PC-9 (cell line): ENCODE measurements at regions not wholly inside any gene's neighbourhood (a gene's known extent, or its start where the extent isn't known, plus 50 kb on each side); places are given as distances from the start of the nearest gene placed in this dataset.

Source experiments
- BruUV-seq: library from RNA; stranded (reverse); fragments of 400-500 nt; replicated peaks from 2 replicates; lab custom pipeline; 2021; lab: Mats Ljungman, UMichigan
- CTCF ChIA-PET: fragments of 300-600 bp; sonication (Branson Sonifier 250); formaldehyde crosslinking; loops from one replicate; lab custom pipeline; 2022; ENCODE audit warnings: antibody characterized with exemption; lab: Charles Lee
- POLR2A ChIA-PET: fragments of 300-600 bp; sonication (Branson Sonifier 250); formaldehyde crosslinking; loops from one replicate; lab custom pipeline; 2022; ENCODE audit warnings: antibody characterized with exemption; ENCODE audit not compliant: unreplicated experiment; lab: Charles Lee
- DNase-seq, 2 experiments: peaks; one replicate each; pipeline versions ENCODE4 v3.0.0 to v3.0.0-alpha.2; 2015 to 2022; ENCODE audit warnings: mixed read lengths in 1 of 2
- H2AFZ ChIP-seq: fragments of 200-600 bp; sonication (generic); 2 replicates; pipeline ENCODE4 v1.8.1; 2017; ENCODE audit warnings: antibody characterized with exemption
- H3F3A ChIP-seq: fragments of 200-600 bp; sonication (generic); 2 replicates; pipeline ENCODE4 v1.8.1; 2017; ENCODE audit warnings: antibody characterized with exemption, mild to moderate bottlenecking, low read depth; ENCODE audit not compliant: insufficient read depth
- H3K27ac ChIP-seq: fragments of 200-600 bp; sonication (generic); 2 replicates; pipeline ENCODE4 v1.6.1; 2016; ENCODE audit warnings: mixed run types
- H3K27me3 ChIP-seq: fragments of 200-600 bp; sonication (generic); 2 replicates; pipeline ENCODE4 v1.6.1; 2016; ENCODE audit warnings: low read depth, mixed run types; ENCODE audit not compliant: insufficient read depth
- H3K36me3 ChIP-seq: fragments of 200-600 bp; sonication (generic); 2 replicates; pipeline ENCODE4 v1.6.1; 2016; ENCODE audit warnings: low read depth, mixed run types
- H3K4me1 ChIP-seq: fragments of 200-600 bp; sonication (generic); replicated peaks from 2 replicates; pipeline ENCODE4 v1.6.1; 2016; ENCODE audit warnings: mixed run types; ENCODE audit not compliant: insufficient read depth
- H3K4me2 ChIP-seq: fragments of 200-600 bp; sonication (generic); 2 replicates; pipeline ENCODE4 v1.6.1; 2017; ENCODE audit warnings: mixed run types
- H3K4me3 ChIP-seq: fragments of 200-600 bp; sonication (generic); 2 replicates; pipeline ENCODE4 v1.6.1; 2016; ENCODE audit warnings: mixed run types
- H3K79me2 ChIP-seq: fragments of 200-600 bp; sonication (generic); 2 replicates; pipeline ENCODE4 v1.6.1; 2017; ENCODE audit warnings: low read depth, mixed run types
- H3K9me2 ChIP-seq: fragments of 200-600 bp; sonication (generic); 2 replicates; pipeline ENCODE4 v1.8.1; 2017; ENCODE audit warnings: mild to moderate bottlenecking; ENCODE audit not compliant: insufficient read depth
- H3K9me3 ChIP-seq: fragments of 200-600 bp; sonication (generic); 2 replicates; pipeline ENCODE4 v1.8.1; 2016; ENCODE audit warnings: low read depth; ENCODE audit not compliant: insufficient read depth
- H4K20me1 ChIP-seq: fragments of 200-600 bp; sonication (generic); 2 replicates; pipeline ENCODE4 v1.8.1; 2017; ENCODE audit not compliant: insufficient read depth
- EZH2 ChIP-seq: fragments of 200-600 bp; sonication (generic); IDR thresholded peaks from 2 replicates; pipeline ENCODE4 v1.8.0; 2017; ENCODE audit warnings: antibody characterized with exemption, low read depth
- intact Hi-C: fragments of 100-400 bp; cut with micrococcal nuclease; formaldehyde crosslinking; loops from one replicate; pipeline ENCODE4 v1.10.0; 2022; ENCODE audit not compliant: unreplicated experiment
- TF ChIP-seq, protein P1 (sequence below): fragments of 200-600 bp; sonication (generic); conservative IDR thresholded peaks from 2 replicates; pipeline ENCODE4 v1.6.1; 2017; ENCODE audit warnings: mixed run types, antibody characterized with exemption, mild to moderate bottlenecking, moderate library complexity

GRCh38 chr3:95939235-95939809 is 875.1 kb upstream of the EPHA6 start:
- POLR2A ChIA-PET = no interaction called here
- no peaks in the 10 kb centered on the region for H3K79me2 ChIP-seq
- BruUV-seq = no TSS peak
- H2AFZ ChIP-seq = no peak overlapping the region
- H3K9me2 ChIP-seq = no peaks in the 10 kb centered on the region
- no peaks in the 10 kb centered on the region for H3K4me1 ChIP-seq
- H4K20me1 ChIP-seq = no peaks in the 10 kb centered on the region
- intact Hi-C loops = no loop called here
- no peaks in the 10 kb centered on the region for H3K9me3 ChIP-seq
- H3K4me2 ChIP-seq = no peak overlapping the region
- no peaks in the 10 kb centered on the region for H3K27me3 ChIP-seq
- no peak for DNase-seq
- no peak overlapping the region for H3K27ac ChIP-seq
- CTCF ChIA-PET = no interaction called here
- H3K36me3 ChIP-seq = no peaks in the 10 kb centered on the region
- H3K4me3 ChIP-seq = no peak overlapping the region
- no peaks in the 10 kb centered on the region for H3F3A ChIP-seq
- TF ChIP-seq, protein P1, sequence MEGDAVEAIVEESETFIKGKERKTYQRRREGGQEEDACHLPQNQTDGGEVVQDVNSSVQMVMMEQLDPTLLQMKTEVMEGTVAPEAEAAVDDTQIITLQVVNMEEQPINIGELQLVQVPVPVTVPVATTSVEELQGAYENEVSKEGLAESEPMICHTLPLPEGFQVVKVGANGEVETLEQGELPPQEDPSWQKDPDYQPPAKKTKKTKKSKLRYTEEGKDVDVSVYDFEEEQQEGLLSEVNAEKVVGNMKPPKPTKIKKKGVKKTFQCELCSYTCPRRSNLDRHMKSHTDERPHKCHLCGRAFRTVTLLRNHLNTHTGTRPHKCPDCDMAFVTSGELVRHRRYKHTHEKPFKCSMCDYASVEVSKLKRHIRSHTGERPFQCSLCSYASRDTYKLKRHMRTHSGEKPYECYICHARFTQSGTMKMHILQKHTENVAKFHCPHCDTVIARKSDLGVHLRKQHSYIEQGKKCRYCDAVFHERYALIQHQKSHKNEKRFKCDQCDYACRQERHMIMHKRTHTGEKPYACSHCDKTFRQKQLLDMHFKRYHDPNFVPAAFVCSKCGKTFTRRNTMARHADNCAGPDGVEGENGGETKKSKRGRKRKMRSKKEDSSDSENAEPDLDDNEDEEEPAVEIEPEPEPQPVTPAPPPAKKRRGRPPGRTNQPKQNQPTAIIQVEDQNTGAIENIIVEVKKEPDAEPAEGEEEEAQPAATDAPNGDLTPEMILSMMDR = no peak
- TF ChIP-seq EZH2 = no peak

- CTCF ChIA-PET = interaction anchor here (0.7 kb wide), 1 partner anchor 96 kb away, joined by 3 read pairs; no protein-coding TSS in a partner anchor
Measured at GRCh38 chr3:95965704-95966336, 848.6 kb upstream of the EPHA6 start.

GRCh38 chr3:95971573-95971972 is 842.8 kb upstream of the EPHA6 start:
- CTCF ChIA-PET = no interaction called here
- Histone ChIP-seq H3K4me2 (no peak overlapping the region), H3K4me1 (no peaks in the 10 kb centered on the region), H2AFZ (no peak overlapping the region), H3K4me3 (no peak overlapping the region), H3F3A (no peaks in the 10 kb centered on the region), H3K27ac (no peak overlapping the region), H3K27me3 (no peaks in the 10 kb centered on the region), H3K79me2 (no peaks in the 10 kb centered on the region), H3K9me2 (no peaks in the 10 kb centered on the region), H4K20me1 (no peaks in the 10 kb centered on the region), H3K9me3 (no peaks in the 10 kb centered on the region), H3K36me3 (no peaks in the 10 kb centered on the region)
- intact Hi-C loops = no loop called here
- TF ChIP-seq, protein P1 = no peak
- no peak for TF ChIP-seq EZH2
- no peak for DNase-seq
- POLR2A ChIA-PET = no interaction called here
- no TSS peak for BruUV-seq

More at GRCh38 chr3:95965704-95966336, 848.6 kb upstream of the EPHA6 start:
- POLR2A ChIA-PET = no interaction called here
- no peaks in the 10 kb centered on the region for H3K27me3 ChIP-seq
- DNase-seq = no peak
- H3K27ac ChIP-seq = no peak overlapping the region
- no peak overlapping the region for H3K4me2 ChIP-seq
- H3K4me1 ChIP-seq = no peaks in the 10 kb centered on the region
- H3K79me2 ChIP-seq = no peaks in the 10 kb centered on the region
- intact Hi-C loops = no loop called here
- H3F3A ChIP-seq = no peaks in the 10 kb centered on the region
- no peaks in the 10 kb centered on the region for H3K9me3 ChIP-seq
- H3K9me2 ChIP-seq = no peaks in the 10 kb centered on the region
- no peaks in the 10 kb centered on the region for H3K36me3 ChIP-seq
- H3K4me3 ChIP-seq = no peak overlapping the region
- TF ChIP-seq, protein P1 = no peak
- TF ChIP-seq EZH2 = no peak
- no TSS peak for BruUV-seq
- H4K20me1 ChIP-seq = no peaks in the 10 kb centered on the region
- no peak overlapping the region for H2AFZ ChIP-seq
